Activated CD4-positive, CD25-positive, alpha-beta regulatory T cell treated with anti-CD3 and anti-CD28 coated beads, Interleukin-2, amount 50 U/mL, for 72 hours (primary cell): ENCODE measurements at regions not wholly inside any gene's neighbourhood (a gene's known extent, or its start where the extent isn't known, plus 50 kb on each side); places are given as distances from the start of the nearest gene placed in this dataset.

Experiments used
- DNase-seq: peaks from one replicate; pipeline ENCODE4 v3.0.0; 2021

DNA sequence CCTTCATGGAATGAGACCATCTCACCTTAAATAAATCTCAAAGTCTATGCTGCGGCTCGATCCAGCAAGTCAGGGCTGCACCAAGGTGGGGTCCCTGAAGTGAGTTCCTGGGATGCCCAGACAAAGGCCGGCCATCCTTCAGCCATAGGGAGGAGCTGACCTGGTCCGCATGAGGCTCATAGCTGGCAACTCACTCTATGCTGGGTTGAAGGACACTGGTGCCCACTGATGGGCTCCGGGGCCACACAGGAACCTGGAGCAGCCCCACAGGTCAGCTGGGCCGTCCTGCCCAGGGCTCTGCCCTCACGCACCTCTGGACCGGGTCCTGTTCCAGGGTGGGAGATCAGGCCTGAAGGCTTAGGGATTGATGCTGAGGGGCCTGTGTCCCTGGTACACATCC is 1339.3 kb downstream of the TBC1D22A start:
- peak; percentile 21 for DNase-seq

DNA sequence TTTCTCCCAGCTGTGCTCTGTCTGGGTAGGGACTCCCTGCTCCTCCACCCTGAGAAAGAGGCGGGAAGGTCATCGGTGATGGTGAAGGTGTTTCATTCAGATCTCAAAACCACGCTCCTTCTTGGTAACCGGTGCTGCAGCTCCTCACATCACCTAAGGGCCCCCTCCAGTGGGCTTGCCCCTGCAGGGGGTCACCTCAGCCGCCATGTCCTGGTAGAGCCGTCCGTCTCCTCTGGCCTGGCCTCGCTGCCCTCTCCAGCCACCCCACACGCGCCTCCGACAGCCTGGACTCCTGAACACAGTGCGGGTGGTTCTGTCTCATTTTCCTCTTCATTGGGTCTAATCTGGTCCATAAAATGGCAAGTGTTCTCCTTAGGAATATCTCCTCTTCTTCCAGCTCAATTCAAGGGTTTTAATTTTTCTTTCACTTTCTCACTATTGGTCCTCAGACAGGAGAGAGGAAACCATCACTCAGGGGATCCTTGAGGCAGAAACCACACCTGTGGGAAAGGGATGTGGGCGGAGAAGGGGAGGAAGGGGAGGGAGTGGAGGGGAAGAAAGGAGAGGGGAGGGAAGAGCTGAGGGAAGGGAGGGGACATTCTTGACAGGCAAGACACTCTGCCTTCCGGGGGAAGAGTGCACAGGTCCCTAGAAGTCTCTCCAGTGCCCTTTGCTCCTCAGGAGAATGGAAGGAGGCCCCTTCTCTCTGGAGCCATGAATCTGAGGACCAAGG is 1338.4 kb downstream of the TBC1D22A start:
- DNase-seq = peak; percentile 20

GRCh38 chr22:48099671-48100070 is 1337.2 kb downstream of the TBC1D22A start:
- peak; percentile 17 for DNase-seq

- DNase-seq = peak; percentile 11
These were observed 1336.8 kb downstream of the TBC1D22A start for GRCh38 chr22:48099251-48099650.

DNA sequence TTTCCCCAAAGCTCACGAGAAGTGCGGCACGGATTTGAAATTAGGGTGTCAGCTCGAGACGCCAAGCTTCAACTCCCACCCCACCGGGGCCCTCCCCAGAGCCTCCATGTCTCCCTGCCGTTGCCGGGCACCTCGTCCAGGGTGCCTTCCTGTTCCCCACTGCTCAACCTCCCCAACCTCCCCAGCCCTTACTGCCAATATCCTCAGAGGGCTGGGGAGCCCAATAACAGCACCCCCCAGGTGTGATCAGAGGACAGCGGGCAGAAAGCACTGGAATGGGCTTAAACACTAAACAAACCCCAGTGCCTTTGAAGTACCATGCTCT is 1336.4 kb downstream of the TBC1D22A start:
- DNase-seq = peak; percentile 23

DNA sequence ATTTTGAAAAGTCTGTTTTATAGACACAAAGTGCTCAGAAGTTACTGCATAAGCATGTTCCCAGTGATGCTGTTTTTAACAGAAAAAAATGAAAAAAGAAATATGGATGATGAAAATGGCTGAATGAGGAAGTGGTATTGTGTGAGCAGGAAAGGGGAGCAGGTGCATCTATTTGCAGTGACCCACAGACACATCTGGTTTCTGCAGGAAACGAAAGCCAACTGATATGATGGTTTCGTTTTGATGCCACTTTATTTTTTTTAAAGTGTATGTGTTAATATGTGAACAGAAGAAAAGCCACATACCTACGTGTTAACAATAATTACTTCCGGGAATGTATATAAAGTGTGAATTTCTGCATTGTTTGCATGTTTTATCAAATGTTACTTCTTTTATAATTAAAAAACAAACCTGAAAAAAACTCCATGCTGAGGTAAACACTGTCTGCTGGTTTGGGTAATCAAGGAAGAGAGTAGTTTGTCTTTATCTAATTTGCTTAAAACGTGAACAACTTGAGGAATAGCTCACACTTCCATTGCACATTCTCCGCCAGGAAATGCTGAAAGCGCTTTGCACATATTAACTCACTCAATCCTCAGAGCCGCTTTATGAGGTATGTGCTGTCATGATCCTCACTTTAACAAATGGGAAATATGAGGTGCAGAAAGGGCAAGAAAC is 1335.9 kb downstream of the TBC1D22A start:
- DNase-seq = peak; percentile 14

DNA sequence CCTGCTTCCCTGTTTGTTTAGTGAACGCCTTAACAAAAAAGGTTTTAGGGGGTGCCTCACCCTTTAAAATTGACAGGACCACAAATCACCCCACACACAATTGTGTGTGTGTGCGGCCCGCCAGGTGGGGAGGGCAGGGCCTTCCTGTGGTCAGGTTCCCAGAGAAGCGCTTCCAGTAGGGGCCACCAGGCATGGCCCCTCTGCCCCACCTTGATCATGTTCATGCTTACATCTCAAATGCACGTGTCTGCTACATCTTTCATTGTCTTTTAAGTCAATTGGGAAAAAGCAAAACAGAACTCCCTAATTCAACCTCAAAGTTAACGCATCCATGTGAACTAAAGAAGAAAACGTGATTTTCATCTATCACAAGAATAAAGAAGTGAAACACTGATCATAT is 1335.3 kb downstream of the TBC1D22A start:
- DNase-seq = peak; percentile 12

DNA sequence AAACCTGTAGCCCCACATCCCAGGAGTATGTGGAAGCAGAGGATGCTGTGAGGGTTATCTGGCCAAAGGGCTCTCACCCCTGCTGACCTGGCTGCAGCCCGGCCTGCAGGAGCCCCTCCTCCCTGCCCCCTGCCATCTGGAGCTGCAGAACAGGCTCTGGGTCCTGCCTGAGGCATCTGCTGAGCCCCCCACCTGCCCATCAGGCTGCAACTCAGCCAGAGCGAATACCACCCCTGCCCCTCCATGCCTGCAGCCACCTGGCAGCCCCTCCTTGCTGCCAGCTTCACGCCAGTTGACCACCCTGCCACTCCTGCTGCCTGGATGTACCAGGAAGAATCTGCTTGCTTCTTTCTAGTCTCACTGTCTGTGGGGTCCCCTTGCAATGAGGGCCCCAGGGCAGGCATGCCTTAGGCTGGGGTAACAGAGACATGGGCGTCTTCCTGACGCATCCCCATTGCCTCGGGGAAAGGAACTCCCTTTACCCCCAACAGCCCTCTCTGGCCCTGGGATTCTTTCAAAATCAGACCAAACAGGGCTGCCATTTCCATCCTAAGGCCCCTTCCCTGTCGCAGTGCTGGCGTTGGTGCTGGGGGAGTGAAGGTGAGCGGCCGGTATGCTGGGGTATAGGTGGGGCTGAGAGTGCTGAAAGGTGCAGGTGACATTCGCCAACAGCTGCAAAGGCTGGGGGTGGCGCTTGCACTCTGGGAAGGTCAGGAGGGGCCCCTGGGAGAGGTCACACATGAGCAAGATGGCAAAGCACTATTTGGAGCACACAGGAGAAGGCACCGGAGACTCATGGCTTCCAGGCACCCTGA is 1334.6 kb downstream of the TBC1D22A start:
- peak; percentile 16 for DNase-seq

- peak; percentile 11 for DNase-seq
These were observed 1334.0 kb downstream of the TBC1D22A start for GRCh38 chr22:48096411-48096810.

- no peak for DNase-seq
These were observed 1331.5 kb downstream of the TBC1D22A start for GRCh38 chr22:48093981-48094380.

DNA sequence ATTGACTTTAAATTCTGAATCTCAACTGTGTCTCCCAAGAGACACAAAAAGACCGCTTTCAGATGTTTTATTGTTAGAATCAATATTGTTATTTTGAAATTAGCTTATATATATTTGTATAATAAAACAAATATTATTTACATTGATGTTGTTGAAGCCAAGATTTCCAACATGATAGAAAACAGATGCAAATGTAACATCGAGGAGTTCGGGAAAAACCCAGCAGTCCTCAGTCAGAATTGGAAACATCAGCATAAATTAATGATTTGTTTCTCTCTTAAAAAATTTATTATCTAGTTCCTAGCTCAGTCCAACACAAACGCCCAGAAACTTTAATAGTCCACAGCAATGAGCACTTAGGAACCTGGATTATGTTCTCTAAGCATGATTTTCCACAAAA is 1330.4 kb downstream of the TBC1D22A start:
- DNase-seq = no peak

- no peak for DNase-seq
These were observed 1329.3 kb downstream of the TBC1D22A start for GRCh38 chr22:48091656-48092223.

DNA sequence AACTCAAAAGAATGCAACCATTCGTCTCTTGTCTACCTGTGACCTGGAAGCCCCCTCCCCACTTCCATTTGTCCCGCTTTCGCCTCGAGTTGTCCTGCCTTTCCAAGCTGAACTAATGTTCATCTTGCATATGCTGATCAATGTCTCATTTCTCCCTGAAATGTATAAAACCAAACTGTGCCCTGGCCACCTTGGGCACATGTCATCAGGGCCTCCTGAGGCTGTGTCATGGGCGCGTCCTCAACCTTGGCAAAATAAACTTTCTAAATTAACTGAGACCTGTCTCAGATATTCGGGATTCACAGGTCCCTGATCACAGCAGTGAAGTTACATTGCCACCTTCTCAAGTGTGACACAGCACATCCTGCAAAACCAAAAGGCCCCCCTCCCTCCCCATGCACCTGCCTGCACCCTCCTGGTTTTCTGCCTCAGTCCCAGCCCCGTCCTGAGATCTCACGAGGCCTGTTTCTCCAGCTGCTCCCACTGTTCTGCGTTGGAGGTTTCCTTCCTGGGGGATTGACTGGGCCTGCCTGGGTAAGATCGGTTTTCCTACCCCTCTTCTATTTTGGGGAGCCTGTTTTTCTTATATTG is 1328.7 kb downstream of the TBC1D22A start:
- no peak for DNase-seq

- no peak for DNase-seq
These were observed 1327.9 kb downstream of the TBC1D22A start for GRCh38 chr22:48090332-48090672.

- no peak for DNase-seq
These were observed 1327.3 kb downstream of the TBC1D22A start for GRCh38 chr22:48089601-48090331.

DNA sequence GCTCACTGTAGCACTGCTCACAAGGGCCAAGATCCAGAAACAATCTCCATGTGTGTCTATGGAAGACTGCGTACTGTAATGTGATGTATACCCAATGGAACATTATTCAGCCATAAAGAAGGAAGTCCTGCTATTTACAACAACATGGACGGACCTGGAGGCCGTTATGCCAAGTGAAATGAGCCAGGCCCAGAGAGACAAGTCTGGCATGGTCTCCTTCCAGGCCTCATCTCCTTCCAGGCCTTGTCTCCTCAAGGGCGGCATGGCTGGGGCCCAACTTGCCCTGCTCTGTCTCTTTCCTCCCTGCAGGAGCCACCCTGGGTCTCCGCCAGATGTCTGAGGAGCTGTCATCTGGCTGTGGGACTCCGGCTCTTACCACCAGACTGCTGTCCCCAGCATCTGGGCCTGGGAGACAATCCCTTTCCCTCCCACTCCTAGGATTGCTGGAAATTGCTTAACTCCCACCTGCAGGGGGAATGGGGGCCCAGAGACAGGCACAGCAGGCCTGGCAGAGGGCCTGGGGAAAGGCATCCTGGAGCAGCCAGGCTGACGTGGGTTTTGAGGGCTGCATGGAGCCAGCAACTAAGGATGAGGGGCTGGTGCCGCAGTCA is 1326.6 kb downstream of the TBC1D22A start:
- DNase-seq = no peak

DNA sequence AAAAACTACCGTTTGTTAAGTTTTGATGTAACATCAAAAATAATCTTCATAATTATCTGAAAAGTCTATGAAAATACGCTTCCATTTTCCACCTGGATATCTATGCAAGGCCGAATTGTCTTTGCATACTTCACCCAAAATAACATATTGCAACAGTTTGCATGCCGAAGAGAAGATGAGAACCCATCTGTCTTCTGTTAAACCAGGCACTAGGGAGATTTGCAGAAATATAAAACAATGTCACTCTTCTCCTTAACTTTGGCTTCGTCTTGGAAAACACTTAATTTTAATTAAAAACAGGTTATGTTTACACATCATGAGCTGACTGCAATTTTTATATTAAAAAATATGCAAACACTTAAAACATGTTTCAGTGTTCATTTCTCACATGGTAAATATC is 1325.8 kb downstream of the TBC1D22A start:
- no peak for DNase-seq

GRCh38 chr22:48085901-48086645 is 1323.6 kb downstream of the TBC1D22A start:
- DNase-seq = no peak

DNA sequence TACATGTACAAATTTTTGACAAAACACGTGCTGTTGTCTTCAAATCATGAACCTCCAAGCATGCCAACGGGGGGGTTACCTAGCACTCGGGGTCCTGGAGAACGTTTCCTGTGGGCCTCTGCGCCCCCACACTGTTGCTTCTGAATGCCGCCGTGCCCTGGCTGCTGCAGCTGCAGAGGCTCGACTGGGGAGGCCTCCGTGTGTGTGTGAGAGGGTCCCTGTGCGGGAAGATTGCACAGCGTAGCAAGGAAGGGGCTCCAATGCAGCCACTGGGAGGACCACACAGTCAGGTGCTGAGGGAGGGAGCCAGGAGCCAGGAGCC is 1322.2 kb downstream of the TBC1D22A start:
- no peak for DNase-seq

- DNase-seq = no peak
These were observed 1321.7 kb downstream of the TBC1D22A start for GRCh38 chr22:48084041-48084728.

DNA sequence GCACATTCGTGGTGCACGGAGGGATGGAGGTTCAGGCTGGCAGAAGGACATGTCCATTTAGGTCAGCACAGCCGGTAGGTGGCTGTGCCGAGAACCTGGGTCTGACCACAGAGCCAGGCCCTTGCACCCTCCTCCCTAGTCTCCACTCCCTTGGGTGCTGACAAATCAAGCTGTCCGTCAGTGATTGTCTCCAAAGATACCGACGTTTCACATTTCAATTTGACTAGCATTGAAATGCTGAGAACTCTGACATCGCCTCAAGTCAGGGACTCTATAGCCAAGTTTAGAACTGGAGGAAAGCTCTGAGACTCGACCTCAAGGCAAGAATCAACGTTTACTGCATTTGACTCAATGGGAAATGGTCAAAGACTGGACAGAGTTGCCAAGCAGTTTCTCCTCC is 1321.1 kb downstream of the TBC1D22A start:
- no peak for DNase-seq
